GM12873 (cell line): ENCODE measurements at regions not wholly inside any gene's neighbourhood (a gene's known extent, or its start where the extent isn't known, plus 50 kb on each side); places are given as distances from the start of the nearest gene placed in this dataset.

Experiments
- CTCF ChIP-seq: IDR thresholded peaks from 2 replicates; pipeline ENCODE4 v1.5.1; 2012; ENCODE audit warnings: low read depth, mild to moderate bottlenecking, moderate library complexity, low read length, control low read depth; ENCODE audit not compliant: insufficient read depth; ENCODE audit errors: missing control alignments

GRCh38 chr2:53093355-53093754 is 674.2 kb upstream of the CHAC2 start:
- no peak for TF ChIP-seq CTCF

GRCh38 chr2:53091183-53091582 is 676.4 kb upstream of the CHAC2 start:
- TF ChIP-seq CTCF = no peak

- no peak for TF ChIP-seq CTCF
Measured at GRCh38 chr2:53087874-53088461, 679.6 kb upstream of the CHAC2 start.

- TF ChIP-seq CTCF = no peak
Measured at GRCh38 chr2:53087262-53087873, 680.2 kb upstream of the CHAC2 start.

GRCh38 chr2:53077413-53077812 is 690.2 kb upstream of the CHAC2 start:
- no peak for TF ChIP-seq CTCF

GRCh38 chr2:53075760-53076159 is 691.8 kb upstream of the CHAC2 start:
- no peak for TF ChIP-seq CTCF

GRCh38 chr2:53067533-53067932 is 700.1 kb upstream of the CHAC2 start:
- TF ChIP-seq CTCF = no peak
